Occipital lobe (tissue), 1 donor: ENCODE measurements at regions not wholly inside any gene's neighbourhood (a gene's known extent, or its start where the extent isn't known, plus 50 kb on each side); places are given as distances from the start of the nearest gene placed in this dataset.
A peak's percentile ranks its signal among the peaks of the same experiment; 100 is the strongest.
"Not testable (repeated sequence)": the region's sequence is repeated elsewhere in the genome, so short reads cannot be mapped to it uniquely, and the experiment has no call there.

Source experiments
- DNase-seq: peaks from one replicate; lab custom pipeline; 2025; lab: John Stamatoyannopoulos, UW

DNA sequence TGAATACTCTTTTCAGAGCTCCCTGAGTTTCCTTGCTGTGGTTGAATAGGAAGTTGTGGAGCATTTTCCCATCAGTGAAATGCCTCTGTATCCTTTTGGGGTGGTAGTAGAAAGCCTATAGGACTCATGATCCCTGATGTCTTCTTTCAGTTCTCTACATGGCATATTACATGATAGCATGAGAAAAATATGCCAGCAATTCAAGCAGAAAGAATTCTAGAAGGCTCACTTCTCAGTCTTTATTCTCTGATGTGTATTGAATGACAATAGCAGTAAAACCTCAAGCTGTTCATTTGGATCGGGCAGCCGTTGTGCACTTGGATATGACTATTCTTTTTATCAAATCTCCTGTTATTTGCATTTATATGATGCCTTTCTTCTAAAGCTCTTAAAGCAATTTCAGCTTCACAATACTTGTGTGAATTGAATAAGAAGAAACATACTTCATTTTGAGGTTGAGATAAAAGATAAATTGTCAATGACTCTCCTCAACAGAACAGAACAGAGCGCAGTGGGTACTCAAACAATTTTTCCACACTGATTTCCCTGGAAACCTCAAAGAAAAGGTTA, 251.5 kb upstream of the FBXO33 start:
- no peak for DNase-seq

GRCh38 chr14:39682582-39682981, 250.3 kb upstream of the FBXO33 start:
- DNase-seq = no peak

GRCh38 chr14:39681782-39682399, 249.7 kb upstream of the FBXO33 start:
- no peak for DNase-seq

- no peak for DNase-seq
Observed at GRCh38 chr14:39680777-39681176, 248.5 kb upstream of the FBXO33 start.

GRCh38 chr14:39673734-39674133, 241.5 kb upstream of the FBXO33 start:
- DNase-seq = no peak

DNA sequence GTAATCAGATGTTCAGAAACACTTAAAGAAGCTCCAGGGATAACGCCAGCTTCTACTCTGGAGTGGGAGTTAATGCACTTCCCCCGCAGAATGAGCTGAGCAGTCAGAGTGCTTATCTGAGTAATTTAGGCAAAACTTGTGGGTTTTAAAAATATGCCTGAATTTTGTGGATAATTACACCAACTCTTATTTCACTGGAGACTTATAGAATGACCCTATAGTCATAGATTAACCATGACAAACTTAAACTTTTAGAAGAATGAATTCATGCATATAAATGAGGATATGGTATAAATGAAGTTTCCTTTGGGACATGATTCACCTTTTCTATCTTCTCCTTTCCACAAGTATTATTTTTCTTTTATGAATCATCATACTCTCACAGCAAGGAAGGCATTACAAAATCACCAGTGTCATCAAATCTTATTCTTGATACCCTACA, 241.1 kb upstream of the FBXO33 start:
- peak; percentile 10 for DNase-seq

GRCh38 chr14:39668449-39668848, 236.2 kb upstream of the FBXO33 start:
- DNase-seq = no peak

- no peak for DNase-seq
Observed at GRCh38 chr14:39666386-39666785, 234.2 kb upstream of the FBXO33 start.

GRCh38 chr14:39665075-39665475, 232.8 kb upstream of the FBXO33 start:
- DNase-seq = no peak

DNA sequence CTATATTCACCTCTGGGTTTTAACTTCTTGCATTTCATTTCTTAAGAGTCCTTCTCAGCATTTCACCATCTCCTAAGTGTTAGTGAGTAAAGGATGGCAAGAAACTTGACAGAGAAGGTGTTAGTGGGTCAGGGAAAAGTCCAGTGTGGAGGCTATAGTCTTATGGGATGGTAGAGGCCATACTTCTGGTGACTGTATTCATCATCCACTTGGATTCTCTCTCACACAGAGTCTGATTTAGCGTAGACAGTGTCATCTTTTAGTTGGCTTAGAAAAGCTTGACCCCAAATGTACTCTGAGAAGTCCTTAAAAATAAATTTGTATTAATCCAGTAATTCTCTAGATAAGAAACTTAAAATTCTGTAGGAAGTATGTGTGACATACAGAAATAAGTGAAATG, 232.4 kb upstream of the FBXO33 start:
- no peak for DNase-seq

DNA sequence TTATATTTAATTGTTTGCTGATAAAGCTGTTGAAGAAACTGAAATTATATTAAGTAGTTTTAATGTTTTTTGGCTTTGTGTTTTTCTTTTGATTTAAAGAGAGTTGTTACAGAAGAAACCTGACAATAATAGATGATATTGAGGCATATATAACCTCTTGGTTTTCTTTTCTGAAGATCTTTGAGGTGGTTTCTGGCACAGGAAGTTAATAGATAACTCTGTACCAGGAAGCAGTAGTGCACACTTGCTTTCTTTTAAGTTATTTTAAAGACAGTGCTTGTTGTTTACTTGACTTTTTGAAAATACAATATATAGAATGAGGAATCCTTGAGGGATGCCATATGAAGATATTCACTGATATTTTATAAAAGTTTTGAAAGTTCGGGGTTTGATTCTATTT, 209.0 kb upstream of the FBXO33 start:
- no peak for DNase-seq

DNA sequence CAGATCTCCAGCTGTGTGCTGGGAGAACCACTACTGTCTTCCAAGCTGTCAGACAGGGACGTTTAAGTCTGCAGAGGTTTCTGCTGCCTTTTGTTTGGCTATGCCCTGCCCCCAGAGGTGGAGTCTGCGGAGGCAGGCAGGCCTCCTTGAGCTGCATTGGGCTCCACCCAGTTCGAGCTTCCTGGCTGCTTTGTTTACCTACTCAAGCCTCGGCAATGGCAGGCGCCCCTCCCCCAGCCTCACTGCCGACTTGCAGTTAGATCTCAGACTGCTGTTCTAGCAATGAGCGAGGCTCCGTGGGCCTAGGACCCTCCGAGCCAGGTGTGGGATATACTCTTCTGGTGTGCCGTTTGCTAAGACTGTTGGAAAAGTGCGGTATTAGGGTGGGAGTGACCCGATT, 206.8 kb upstream of the FBXO33 start:
- not testable (repeated sequence) for DNase-seq

- no peak for DNase-seq
Observed at GRCh38 chr14:39628087-39628486, 195.9 kb upstream of the FBXO33 start.

GRCh38 chr14:39626589-39627576, 194.7 kb upstream of the FBXO33 start:
- no peak for DNase-seq

DNA sequence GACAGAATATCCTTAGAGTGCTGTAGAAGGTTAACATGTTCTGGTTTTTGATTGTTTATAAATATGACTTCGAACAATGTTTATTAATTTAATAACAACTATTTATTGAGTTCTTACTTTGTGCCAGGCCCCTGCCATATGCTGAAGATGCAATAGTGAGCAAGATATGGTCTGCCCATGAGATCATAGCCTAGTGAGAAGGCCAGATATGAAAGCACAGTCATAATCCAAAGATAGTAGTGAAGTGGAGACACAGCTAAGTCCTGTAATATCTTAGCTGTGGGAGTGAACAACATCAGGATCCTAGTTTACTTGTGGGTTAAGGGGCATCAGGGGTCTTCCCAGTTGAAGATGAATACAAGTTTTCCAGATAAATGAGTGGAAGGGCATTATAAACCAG, 189.4 kb upstream of the FBXO33 start:
- DNase-seq = no peak

GRCh38 chr14:39621223-39621622, 189.0 kb upstream of the FBXO33 start:
- DNase-seq = no peak

DNA sequence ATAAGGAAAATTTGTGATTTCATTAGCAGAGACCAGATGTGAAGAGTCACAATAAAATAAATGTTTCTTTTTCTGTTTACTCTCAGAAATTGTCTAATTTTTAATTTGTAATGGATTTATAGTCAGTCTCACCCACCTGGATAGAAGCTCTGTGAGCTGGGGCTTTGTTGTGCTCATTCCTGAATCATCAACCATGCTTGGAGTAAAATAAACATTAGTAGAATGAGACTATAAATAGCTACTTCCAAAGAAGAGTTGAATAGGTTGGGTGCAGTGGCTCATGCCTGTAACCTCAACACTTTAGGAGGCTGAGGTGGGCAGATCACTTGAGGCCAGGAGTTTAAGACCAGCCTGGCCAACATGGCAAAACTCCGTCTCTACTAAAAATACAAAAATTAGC, 185.3 kb upstream of the FBXO33 start:
- DNase-seq = no peak

DNA sequence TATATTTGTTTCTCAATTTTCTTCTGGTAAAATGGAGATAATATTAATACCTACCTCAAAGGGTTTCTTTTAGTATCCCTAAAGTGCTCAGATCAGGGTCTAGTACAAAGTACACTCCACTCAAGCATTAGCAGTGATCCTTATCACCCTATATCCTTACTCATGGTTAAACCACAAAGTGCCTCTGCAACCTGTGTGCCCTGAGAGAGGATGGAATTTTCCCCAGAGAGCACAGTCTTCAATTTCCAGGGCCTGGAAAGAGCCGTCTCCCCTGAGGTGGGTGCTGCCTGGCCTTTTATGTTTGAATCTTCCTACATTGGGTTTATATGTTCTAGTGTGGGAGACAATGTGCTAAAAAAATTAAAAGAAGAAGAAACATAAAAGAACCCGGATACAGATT, 183.1 kb upstream of the FBXO33 start:
- no peak for DNase-seq

DNA sequence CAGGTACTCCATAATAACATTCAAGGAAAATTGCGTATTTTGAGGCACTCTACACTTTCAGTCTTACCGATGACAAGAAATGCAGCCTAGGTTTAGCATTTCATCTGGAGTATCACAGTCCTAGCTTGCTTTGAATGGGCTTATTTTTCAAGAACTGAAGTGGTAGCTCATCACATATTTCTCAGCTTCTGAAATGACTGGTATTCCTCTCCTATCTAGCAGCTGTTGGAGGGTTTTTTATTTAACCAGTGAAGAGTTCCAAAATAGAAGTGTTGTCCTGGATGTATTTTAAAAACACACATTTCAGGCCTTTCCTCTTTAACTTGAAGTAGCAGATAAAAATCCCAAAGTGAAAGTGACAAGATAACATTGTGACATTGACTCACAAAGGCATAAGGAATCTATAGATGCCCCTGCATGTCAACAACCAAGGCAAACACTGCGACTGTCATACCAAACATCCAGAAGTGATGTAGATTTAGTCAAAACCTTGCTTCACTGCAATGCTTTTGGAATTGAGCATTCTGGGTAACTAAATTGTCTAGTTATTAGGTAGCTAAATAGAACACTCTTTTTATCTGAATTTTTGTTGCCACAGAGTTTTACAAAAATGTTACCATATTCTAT, 182.2 kb upstream of the FBXO33 start:
- no peak for DNase-seq

- DNase-seq = no peak
Observed at GRCh38 chr14:39609119-39609518, 176.9 kb upstream of the FBXO33 start.

DNA sequence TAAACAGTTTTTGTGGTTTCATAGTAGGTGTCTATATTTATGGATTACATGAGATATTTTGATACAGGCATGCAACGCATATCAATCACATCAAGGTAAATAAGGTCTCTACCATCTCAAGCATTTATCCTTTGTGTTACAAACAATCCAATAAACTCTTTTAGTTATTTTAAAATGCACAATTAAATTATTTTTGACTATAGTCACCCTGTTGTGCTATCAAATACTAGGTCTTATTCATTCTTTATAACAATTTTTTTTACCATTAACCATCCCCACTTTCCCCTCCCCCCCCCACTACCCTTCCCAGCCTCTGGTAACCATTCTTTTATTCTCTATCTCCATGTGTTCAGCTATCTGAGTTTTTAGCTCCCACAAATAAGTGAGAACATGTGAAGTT, 175.7 kb upstream of the FBXO33 start:
- DNase-seq = no peak

DNA sequence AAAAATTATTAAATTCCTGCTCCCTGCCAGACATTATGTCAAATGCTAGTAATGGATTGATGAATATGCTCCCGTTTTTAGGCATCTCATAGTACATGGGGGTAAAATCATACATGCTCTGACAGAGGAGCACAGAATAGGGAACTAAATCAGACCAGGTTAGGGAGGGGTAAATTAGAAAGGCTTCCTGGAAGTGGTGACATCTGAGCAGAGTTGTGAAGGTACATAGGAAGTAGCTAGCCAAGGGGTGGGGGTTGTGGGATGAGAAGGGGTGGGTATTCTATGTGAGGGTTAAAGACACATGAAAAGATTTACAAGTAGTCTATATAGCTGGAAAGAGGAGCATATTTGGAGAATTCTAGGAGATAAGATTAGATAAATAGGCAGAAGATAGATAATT, 171.7 kb upstream of the FBXO33 start:
- no peak for DNase-seq
